OCI-LY7 (cell line): ENCODE measurements at regions not wholly inside any gene's neighbourhood (a gene's known extent, or its start where the extent isn't known, plus 50 kb on each side); places are given as distances from the start of the nearest gene placed in this dataset.

Experiments used
- BruUV-seq: library from RNA; stranded (reverse); fragments of 400-500 nt; replicated peaks from 2 replicates; lab custom pipeline; 2021; lab: Mats Ljungman, UMichigan
- CTCF ChIA-PET: fragments of 300-600 bp; sonication (Branson Sonifier 250); formaldehyde crosslinking; loops from one replicate; lab custom pipeline; 2022; ENCODE audit warnings: antibody characterized with exemption; ENCODE audit not compliant: unreplicated experiment; lab: Charles Lee
- POLR2A ChIA-PET: fragments of 300-600 bp; sonication (Branson Sonifier 250); formaldehyde crosslinking; loops from one replicate; lab custom pipeline; 2022; ENCODE audit warnings: antibody characterized with exemption; lab: Charles Lee
- DNase-seq: peaks from one replicate; pipeline ENCODE4 v3.0.0-alpha.2; 2015; ENCODE audit warnings: low spot score
- H2AFZ ChIP-seq: fragments of 200-600 bp; sonication (generic), shearing (Covaris generic); 2 replicates; pipeline ENCODE4 v1.6.1; 2014; ENCODE audit warnings: mild to moderate bottlenecking, antibody characterized with exemption, low read length, moderate library complexity
- H3K27ac ChIP-seq: fragments of 200-600 bp; sonication (generic); 2 replicates; pipeline ENCODE4 v1.5.1; 2014; ENCODE audit warnings: mixed run types, low read depth, mild to moderate bottlenecking, moderate library complexity, low read length, inconsistent platforms; ENCODE audit not compliant: poor library complexity, severe bottlenecking
- H3K36me3 ChIP-seq: fragments of 200-600 bp; sonication (generic); 2 replicates; pipeline ENCODE4 v1.6.1; 2014; ENCODE audit warnings: mild to moderate bottlenecking, antibody characterized with exemption, low read length, moderate library complexity, mixed read lengths; ENCODE audit not compliant: insufficient read depth
- H3K4me1 ChIP-seq: fragments of 200-600 bp; sonication (generic); 2 replicates; pipeline ENCODE4 v1.5.1; 2014; ENCODE audit warnings: mild to moderate bottlenecking, low read length; ENCODE audit not compliant: insufficient read depth, poor library complexity, severe bottlenecking
- H3K4me2 ChIP-seq: fragments of 200-600 bp; sonication (generic); 2 replicates; pipeline ENCODE4 v1.6.1; 2014; ENCODE audit warnings: mild to moderate bottlenecking, low read length
- H3K4me3 ChIP-seq: fragments of 200-600 bp; sonication (generic); 2 replicates; pipeline ENCODE4 v1.5.1; 2014; ENCODE audit warnings: mild to moderate bottlenecking, low read depth, low read length; ENCODE audit not compliant: poor library complexity, severe bottlenecking
- H3K79me2 ChIP-seq: fragments of 200-600 bp; sonication (generic); 2 replicates; pipeline ENCODE4 v1.6.1; 2016; ENCODE audit warnings: low read depth, mild to moderate bottlenecking, low read length, moderate library complexity, mixed read lengths; ENCODE audit not compliant: insufficient read depth
- H3K9me2 ChIP-seq: fragments of 200-600 bp; sonication (generic); 2 replicates; pipeline ENCODE4 v1.6.1; 2016; ENCODE audit warnings: mild to moderate bottlenecking, low read length, mixed read lengths; ENCODE audit not compliant: insufficient read depth
- H3K9me3 ChIP-seq: fragments of 200-600 bp; sonication (generic); 2 replicates; pipeline ENCODE4 v1.6.1; 2014; ENCODE audit warnings: mild to moderate bottlenecking, mixed run types, low read length, mixed read lengths
- H4K20me1 ChIP-seq: fragments of 200-600 bp; sonication (generic); 2 replicates; pipeline ENCODE4 v1.6.1; 2014; ENCODE audit warnings: mild to moderate bottlenecking, antibody characterized with exemption, low read length, moderate library complexity, mixed read lengths; ENCODE audit not compliant: insufficient read depth
- CTCF ChIP-seq: fragments of 200-600 bp; sonication (generic); conservative IDR thresholded peaks from 2 replicates; pipeline ENCODE4 v1.5.1; 2014; ENCODE audit warnings: mild to moderate bottlenecking, antibody characterized with exemption, low read length, moderate library complexity, mixed read lengths
- EZH2phosphoT487 ChIP-seq: fragments of 200-600 bp; sonication (generic); IDR thresholded peaks from 2 replicates; pipeline ENCODE4 v1.6.1; 2018; ENCODE audit warnings: low read depth, borderline replicate concordance, mild to moderate bottlenecking, mixed run types, antibody characterized with exemption, low read length, moderate library complexity, mixed read lengths
- intact Hi-C: fragments of 100-400 bp; cut with micrococcal nuclease; formaldehyde crosslinking; loops from one replicate; pipeline ENCODE4 v1.10.0; 2022; ENCODE audit not compliant: unreplicated experiment

GRCh38 chr10:128867210-128867609 lies 599.8 kb upstream of the MGMT start:
- no peaks in the 10 kb centered on the region for H3K9me3 ChIP-seq
- intact Hi-C loops: no loop called here
- H2AFZ ChIP-seq: no peak overlapping the region
- BruUV-seq: no TSS peak
- no peak for DNase-seq
- H3K4me3 ChIP-seq: no peak overlapping the region
- ChIA-PET CTCF (no interaction called here), POLR2A (no interaction called here)
- no peak overlapping the region for H3K27ac ChIP-seq
- no peaks in the 10 kb centered on the region for H3K9me2 ChIP-seq
- H3K79me2 ChIP-seq: no peaks in the 10 kb centered on the region
- H3K4me1 ChIP-seq: no peaks in the 10 kb centered on the region
- H3K4me2 ChIP-seq: no peak overlapping the region
- TF ChIP-seq CTCF: no peak
- TF ChIP-seq EZH2phosphoT487: no peak
- H3K36me3 ChIP-seq: no peaks in the 10 kb centered on the region
- no peaks in the 10 kb centered on the region for H4K20me1 ChIP-seq

- CTCF ChIA-PET: no interaction called here
- H3K4me1 ChIP-seq: no peaks in the 10 kb centered on the region
- no peaks in the 10 kb centered on the region for H4K20me1 ChIP-seq
- no peak overlapping the region for H3K4me2 ChIP-seq
- no peak overlapping the region for H2AFZ ChIP-seq
- POLR2A ChIA-PET: no interaction called here
- no peak overlapping the region for H3K4me3 ChIP-seq
- no peak for DNase-seq
- BruUV-seq: no TSS peak
- intact Hi-C loops: no loop called here
- H3K9me3 ChIP-seq: no peaks in the 10 kb centered on the region
- no peaks in the 10 kb centered on the region for H3K36me3 ChIP-seq
- no peaks in the 10 kb centered on the region for H3K9me2 ChIP-seq
- no peak overlapping the region for H3K27ac ChIP-seq
- no peaks in the 10 kb centered on the region for H3K79me2 ChIP-seq
- TF ChIP-seq EZH2phosphoT487 (no peak), CTCF (no peak)
Observed at GRCh38 chr10:128867819-128868218, 599.2 kb upstream of the MGMT start.

GRCh38 chr10:128868481-128868880 lies 598.6 kb upstream of the MGMT start:
- no peak for TF ChIP-seq EZH2phosphoT487
- no peak for TF ChIP-seq CTCF
- no peaks in the 10 kb centered on the region for H3K9me2 ChIP-seq
- no peak overlapping the region for H3K4me3 ChIP-seq
- H4K20me1 ChIP-seq: no peaks in the 10 kb centered on the region
- no peak overlapping the region for H3K4me2 ChIP-seq
- ChIA-PET CTCF (no interaction called here), POLR2A (no interaction called here)
- H3K4me1 ChIP-seq: no peaks in the 10 kb centered on the region
- no peak overlapping the region for H2AFZ ChIP-seq
- DNase-seq: no peak
- intact Hi-C loops: no loop called here
- H3K9me3 ChIP-seq: no peaks in the 10 kb centered on the region
- H3K79me2 ChIP-seq: no peaks in the 10 kb centered on the region
- no peaks in the 10 kb centered on the region for H3K36me3 ChIP-seq
- no peak overlapping the region for H3K27ac ChIP-seq
- no TSS peak for BruUV-seq
